DMS114 treated with DMSO at 0.1 percent for 48 hours (cell line): ENCODE measurements at regions not wholly inside any gene's neighbourhood (a gene's known extent, or its start where the extent isn't known, plus 50 kb on each side); places are given as distances from the start of the nearest gene placed in this dataset.
"Not testable (repeated sequence)": the region's sequence is repeated elsewhere in the genome, so short reads cannot be mapped to it uniquely, and the experiment has no call there.

Experiments
- DNase-seq: peaks from one replicate; lab custom pipeline; 2025; ENCODE audit not compliant: unreplicated experiment; lab: John Stamatoyannopoulos, UW

DNA sequence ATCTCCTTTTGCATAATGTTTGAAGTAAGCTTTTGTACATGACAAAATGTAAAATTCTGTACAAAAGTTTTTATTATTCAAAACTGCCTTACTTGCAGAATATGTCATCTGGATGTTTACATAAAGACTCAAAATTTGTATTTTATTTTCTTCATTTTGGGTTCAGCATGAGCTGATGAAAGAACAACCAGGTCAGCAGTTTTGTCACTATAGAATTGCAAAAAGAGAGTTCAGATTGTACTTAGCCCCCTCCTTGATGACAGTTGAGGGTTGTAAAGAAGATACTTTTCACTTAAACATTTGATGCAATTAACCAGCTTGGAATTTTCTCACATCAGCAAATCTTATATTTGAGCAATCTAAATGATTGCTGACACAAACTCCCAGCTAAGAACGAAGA lies 669.3 kb downstream of the PLA2G4A start:
- DNase-seq: no peak

DNA sequence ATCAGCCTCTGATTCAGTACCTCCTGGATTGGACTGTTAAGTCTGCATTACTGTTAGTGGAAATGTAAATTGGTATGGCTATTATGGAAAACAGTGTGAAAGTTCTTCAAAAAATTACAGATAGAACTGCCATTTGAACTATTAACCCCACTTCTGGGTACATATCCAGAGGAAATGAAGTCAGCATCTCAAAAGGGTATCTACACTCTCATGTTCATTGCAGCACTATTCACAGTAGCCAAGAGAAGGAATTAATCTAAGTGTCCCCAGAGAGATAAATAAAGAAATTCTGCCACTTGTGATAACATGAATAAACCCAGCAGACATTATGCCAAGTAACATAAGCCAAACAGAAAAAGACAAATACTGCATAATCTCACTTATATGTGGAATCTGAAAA lies 676.0 kb downstream of the PLA2G4A start:
- DNase-seq: no peak

DNA sequence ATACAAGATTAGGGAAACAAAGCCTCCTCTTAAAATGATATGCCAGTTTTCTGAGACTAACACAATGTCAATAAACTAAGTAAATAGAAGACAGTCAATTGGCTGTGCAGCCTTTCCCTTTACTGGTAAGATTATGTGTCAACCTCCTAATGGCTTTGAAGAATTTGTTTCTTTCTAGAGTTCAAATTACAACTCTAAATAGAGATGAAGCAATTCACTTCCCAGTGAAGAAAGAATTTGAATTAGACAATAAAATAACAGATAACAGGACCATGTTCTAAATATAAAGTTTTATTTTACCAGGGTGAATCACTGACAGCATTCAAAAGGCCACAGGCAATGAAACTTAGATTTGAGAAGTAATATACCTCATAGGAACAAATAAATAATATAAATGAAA lies 680.3 kb downstream of the PLA2G4A start:
- no peak for DNase-seq

DNA sequence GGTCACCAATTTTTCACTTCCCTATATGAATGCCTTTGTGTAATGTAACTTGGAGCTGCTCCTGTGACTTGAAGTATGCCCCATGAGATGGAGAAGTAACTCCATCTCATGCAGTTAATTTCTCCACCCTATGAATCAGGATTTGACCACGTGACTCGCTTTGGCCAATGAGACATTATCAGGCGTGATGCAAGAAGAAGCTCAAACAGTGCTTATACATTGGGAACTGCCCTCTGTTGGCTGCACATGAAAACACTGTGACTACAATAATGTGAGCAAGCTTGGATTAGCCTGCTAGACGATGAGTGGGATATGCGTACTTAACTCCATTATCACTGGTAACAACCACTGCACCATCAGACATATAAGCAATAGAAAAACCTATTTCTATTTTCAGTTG lies 684.4 kb downstream of the PLA2G4A start:
- no peak for DNase-seq

DNA sequence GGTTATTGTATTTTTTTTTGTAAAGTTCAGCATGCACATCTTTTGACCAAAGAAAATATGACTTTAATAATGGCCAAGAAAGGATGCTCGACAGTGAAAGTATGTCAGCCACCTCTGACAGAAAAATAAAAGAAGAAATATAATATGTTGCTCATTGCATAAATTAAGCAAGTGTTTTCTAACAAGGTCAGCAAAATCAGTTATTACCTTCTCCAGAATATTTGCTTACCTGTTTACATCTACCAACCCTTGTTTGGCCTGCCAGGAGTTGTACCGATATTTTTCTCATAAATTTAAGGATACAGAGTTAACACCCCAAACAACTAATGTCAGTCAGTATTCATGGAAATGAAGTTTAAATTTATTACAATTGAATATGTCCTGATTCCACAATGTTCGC lies 685.4 kb downstream of the PLA2G4A start:
- DNase-seq: no peak

DNA sequence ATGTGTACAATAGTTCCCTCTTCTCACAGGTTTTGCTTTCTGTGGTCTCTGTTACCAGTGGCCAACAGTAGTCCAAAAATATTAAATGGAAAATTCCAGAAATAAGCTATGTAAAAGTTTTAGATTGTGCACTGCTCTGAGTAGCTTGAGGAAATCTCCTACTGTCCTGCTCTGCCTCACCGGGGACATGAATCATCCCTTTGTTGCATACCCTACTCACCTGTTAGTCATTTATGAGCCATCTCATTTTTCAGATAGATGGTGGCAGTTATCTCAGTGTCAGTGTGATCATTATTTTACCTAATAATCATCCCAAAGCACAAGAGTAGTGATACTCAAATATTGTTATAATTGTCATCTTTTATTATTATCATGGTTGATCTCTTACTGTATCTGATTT lies 688.1 kb downstream of the PLA2G4A start:
- DNase-seq: no peak

DNA sequence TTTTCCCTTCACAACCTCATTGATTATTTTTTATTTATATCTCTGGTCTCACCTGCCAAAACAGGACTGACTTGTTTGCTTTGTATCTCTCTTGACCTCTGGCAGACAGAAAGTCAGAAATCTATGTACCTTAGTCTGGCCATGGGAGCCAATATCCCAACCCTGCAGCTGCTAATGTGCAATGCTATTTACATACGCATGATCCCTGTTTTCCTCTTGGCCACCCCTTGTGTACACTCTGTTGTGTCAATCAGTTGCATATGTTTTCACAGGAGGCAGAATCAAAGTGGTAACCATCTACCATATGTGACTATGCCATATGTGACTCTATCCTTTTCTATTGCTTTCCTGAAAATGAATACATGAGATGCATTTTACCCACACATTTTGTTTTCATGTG lies 688.8 kb downstream of the PLA2G4A start:
- DNase-seq: no peak

DNA sequence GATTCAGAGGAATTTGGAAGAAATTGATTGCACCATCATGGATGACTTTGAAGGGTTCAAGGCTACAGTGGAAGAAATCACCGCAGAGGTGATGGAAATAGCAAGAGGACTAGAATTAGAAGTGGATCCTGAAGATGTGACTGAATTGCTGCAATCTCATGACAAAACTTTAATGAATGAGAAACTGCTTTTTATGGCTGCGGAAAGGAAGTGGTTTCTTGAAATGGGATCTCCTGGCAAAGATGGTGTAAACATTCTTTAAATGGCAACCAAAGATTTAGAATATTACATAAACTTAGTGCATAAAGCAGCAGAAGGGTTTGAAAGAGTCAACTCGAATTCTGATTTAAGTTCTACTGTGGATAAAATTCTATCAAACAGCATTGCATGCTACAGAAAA lies 698.6 kb downstream of the PLA2G4A start:
- DNase-seq: no peak

DNA sequence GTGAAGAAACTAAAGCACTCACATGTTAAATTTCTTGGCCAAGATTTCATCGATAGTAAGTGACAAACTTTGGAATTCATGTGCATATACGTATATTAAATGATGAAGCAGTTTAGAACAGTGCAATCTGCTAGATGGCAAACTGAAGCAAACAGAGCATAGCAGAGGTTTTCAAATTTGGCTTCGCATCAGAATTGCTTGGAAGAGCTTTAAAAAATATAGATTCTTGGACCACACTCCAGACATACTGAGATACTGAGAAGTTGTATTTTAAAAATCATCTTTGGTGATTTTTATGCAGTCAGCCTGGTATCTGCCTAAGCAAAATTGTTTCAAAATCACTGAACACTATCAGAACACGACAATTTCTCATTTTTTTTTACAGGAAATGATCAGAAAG lies 709.2 kb downstream of the PLA2G4A start:
- DNase-seq: no peak

DNA sequence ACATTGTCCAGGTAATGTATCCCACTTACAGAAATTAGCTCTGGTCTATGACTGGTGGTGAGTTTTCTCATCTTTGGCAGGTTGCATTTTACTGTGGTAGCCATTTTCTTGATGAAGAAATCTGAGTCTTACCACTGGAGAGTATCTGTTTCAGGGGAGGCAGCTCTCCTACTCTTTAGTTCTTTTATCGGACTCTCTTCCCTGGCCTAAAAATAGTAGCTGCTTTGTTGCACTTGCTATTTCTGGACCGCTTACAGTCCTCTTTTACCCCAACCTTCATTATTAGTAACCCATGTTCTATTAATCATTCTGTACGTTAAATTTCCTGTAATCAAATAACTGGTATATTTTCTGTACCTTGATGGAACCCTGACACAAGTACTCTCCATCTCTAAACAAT lies 720.8 kb downstream of the PLA2G4A start:
- DNase-seq: no peak

DNA sequence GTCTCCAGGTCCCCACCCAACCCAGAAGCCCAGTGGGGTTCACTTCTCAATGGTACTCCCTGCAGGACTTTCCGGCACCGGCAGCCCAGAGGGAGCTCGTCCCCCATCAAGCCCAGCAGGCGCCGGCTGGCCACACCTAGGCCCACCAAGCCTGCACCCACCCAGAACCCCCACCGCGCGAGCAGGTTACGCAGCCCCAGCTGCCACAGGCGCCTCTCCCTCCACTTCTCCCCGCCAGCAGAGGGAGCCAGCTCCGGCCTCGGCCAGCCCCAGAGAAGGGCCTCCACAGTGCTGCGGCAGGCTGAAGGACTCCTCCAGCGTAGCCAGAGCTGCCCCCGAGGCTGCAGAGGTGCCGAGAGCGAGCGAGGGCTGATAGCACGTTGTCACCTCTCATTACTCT lies 722.3 kb downstream of the PLA2G4A start:
- no peak for DNase-seq

DNA sequence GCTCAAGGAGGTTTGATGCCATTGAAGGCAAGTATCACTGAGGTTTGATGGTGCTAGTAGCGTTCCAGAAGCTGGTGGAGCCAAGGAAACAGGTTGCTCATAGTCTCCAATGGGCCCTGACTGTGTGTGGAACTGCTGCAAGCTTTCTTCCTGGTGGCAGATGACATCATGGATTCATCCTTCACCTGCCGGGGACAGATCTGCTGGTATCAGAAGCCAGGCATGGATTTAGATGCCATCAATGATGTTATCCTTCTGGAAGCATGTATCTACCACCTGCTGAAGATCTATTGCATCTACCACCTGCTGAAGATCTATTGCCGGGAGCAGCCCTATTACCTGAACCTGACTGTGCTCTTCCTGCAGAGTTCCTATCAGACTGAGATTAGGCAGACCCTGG lies 734.4 kb downstream of the PLA2G4A start:
- no peak for DNase-seq

DNA sequence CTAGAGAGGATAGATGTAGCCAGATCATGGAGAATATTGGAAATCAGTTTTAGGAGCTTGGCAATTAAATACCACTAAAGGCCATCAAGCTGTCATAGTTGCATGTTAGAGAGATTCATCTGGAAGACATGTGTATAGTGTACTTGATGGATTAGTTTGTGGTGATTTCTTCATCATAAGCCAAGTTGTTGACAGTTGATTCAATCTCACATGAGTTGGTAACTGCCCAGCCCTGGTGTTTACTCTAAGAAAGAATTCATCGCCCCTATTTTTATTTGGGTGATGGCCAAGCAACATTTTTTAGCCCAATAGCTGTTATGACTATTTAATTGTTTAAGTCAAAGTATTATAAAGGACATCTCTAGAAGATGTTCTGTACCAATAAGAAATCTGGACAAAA lies 737.6 kb downstream of the PLA2G4A start:
- DNase-seq: no peak

DNA sequence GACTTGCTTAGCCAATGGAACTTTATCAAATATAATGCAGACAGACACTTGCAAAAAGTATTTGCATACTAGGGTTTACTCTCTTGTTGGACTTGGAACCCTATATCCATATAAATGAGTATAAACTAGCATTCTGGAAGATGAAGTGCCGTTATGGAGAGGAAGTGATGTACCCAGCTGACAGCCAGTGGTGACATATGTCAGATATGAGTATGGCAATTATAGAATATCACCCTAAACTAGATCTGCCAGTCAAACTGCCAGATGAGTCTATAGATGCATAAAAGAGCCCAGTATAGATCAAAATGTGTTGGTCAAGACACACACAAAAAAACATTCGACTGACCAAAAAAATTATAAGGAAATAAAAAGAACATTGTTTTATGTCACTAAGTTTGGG lies 739.3 kb downstream of the PLA2G4A start:
- DNase-seq: no peak

DNA sequence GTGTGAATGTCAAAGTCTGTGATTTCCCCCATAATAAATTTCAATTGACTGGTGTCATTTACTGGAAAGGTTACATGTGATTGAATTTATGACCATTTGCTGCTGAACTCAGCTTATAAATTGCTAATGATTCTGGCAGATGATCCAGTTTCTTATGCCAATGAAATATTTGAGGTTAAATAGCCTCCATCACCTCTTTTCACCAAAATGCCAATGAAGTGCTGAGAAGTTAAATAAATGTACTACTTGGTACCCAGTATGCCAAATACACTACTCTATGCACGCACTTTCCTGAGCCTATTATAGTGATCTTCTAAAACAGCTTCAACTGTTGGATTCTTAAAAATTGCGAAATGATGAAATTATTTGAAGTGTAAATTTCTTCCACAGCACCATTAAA lies 741.4 kb downstream of the PLA2G4A start:
- no peak for DNase-seq

DNA sequence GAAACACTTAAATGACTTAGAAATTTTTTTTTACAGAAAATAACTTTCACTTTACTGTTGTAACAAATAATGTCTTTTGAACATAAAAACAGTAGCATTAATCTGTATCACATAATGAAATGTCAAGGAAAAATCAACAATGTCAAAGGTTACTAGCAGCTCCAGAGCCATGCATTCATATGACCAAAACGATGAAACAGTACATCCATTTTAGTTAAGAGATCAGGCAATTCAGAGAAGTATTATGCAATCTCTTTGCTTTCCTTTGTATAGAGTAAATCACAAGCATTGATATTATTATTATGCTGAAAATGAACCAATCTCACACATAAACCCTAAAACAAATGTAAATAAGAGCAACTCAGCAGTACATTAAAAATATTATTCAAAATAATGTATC lies 748.9 kb downstream of the PLA2G4A start:
- DNase-seq: no peak

DNA sequence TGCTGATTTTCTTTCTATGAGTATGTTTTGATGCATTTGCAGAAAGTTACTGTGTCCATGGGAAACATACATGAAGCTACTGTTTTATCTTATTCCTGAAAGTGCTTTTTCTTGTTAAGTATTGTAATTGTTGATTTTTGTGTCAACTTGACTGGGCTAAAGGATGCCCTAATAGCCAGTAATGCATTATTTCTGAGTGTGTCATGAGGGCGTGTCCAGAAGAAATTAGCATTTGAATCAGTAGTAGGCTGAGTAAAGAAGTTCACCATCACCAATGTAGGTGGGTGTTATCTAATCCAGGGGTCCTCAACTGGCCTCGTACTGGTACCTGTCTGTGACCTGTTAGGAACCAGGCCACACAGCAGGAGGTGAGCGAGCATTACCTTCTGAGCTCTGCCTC lies 760.2 kb downstream of the PLA2G4A start:
- DNase-seq: no peak

DNA sequence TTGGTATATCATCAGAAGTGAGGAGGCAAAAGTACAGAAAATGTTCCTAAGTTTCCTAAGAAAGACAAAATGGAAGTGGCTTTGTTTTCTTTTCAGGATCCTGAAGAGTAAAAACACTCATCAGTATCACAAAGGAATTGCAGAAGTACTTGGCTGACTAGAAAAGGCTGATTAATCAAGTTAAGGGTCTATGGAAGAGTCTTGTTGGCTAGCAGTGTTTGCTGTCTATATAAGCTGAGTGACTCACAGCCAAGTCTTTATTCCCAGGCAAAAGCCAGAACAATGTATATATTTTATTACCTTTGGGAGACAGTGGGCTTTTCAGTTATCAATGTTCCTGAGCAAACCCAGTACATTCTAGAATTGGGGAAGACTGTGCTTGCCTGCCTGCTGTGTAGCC lies 777.0 kb downstream of the PLA2G4A start:
- DNase-seq: no peak

DNA sequence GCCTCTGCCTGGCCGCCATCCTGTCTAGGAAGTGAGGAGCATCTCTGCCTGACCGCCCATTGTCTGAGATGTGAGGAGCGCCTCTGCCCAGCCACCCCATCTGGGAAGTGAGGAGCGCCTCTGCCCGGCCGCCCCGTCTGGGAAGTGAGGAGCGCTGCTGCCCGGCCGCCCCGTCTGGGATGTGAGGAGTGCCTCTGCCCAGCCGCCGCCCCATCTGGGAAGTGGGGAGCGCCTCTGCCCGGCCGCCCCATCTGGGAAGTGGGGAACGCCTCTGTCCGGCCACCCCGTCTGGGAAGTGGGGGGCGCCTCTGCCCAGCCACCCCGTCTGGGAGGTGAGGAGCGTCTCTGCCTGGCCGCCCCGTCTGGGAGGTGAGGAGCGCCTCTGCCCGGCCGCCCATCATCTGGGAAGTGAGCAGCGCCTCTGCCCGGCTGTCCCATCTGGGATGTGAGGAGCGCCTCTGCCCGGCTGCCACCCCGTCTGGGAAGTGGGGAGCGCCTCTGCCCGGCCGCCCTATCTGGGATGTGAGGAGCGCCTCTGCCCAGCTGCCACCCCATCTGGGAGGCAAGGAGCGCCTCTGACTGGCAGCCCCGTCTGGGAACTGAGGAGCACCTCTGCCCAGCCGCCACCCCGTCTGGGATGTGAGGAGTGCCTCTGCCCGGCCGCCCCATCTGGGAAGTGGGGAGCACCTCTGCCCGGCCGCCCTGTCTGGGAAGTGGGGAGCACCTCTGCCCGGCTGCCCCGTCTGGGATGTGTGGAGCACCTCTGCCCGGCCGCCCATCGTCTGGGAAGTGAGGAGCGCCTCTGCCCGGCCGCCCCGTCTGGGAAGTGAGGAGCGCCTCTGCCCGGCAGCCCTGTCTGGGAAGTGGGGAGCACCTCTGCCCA lies 787.3 kb downstream of the PLA2G4A start:
- not testable (repeated sequence) for DNase-seq

DNA sequence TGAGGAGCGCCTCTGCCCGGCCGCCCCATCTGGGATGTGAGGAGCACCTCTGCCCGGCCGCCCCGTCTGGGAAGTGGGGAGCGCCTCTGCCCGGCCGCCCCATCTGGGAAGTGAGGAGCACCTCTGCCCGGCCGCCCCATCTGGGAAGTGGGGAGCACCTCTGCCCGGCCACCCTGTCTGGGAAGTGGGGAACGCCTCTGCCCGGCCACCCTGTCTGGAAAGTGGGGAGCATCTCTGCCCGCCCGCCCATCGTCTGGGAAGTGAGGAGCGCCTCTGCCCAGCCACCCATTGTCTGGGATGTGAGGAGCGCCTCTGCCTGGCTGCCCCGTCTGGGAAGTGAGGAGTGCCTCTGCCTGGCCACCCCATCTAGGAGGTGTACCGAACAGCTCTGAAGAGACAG lies 788.1 kb downstream of the PLA2G4A start:
- DNase-seq: not testable (repeated sequence)

DNA sequence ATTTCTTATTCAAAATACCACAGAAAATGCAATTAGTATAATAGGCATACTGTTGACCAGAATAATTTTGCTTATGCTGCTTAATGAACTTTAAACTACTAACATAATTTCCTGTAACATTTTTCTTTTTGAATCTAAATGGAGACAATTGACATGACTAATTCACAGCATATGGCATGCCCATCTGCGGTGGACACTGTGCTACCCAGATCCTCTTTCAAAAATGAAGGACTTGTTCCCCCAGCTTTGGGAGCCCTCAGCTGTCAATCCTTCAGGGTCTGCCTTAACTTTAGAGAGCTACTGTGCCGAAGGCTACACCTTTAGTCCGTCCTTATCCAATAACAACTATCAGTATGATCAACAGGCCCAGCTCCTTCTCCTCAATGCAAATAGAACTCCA lies 789.0 kb downstream of the PLA2G4A start:
- no peak for DNase-seq

DNA sequence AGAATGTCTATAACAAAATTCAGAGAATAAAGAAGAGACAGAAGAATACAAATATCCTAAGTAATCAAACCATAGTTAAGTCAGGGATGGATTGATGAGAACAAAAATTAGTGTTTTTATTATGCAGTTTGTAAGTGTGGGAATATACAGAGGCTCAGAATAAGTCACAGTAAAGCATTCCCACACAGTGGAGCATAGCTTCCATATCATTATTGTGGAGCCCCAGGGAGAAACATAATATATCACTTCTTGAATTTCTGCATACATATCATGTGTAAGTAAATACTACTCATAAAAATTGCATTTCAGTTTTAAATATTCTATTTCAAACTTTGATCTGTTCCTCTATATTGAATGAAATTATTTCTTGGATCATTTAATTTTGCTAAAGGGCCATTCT lies 790.4 kb downstream of the PLA2G4A start:
- DNase-seq: no peak

DNA sequence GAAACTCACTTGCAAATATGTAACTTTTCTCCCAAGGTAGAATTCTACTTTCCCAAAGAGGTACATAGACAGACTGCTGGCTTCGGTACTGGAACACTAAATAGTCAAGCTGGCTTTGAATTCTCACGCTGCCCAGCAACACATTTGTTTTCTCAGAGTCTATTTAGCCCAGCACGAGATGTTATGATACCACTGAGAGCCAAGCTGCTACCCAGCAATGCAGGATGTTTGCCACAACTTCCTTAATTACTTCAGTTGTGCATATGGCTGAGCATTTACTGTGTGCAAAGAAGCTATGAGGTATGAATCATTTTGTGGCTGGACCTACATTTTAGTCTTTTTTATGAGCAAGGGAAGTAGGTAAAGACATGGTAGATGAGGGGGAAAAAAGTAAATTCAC lies 793.2 kb downstream of the PLA2G4A start:
- no peak for DNase-seq
